Colonic mucosa (tissue), 4 donors: ENCODE measurements at regions not wholly inside any gene's neighbourhood (a gene's known extent, or its start where the extent isn't known, plus 50 kb on each side); places are given as distances from the start of the nearest gene placed in this dataset.

ENCODE experiments used
- DNase-seq: peaks from one replicate; pipeline ENCODE4 v3.0.0-alpha.2; 2020
- H3K27ac ChIP-seq: fragments of 200-600 bp; one replicate; pipeline ENCODE4 v1.8.0; 2021
- H3K27me3 ChIP-seq: fragments of 200-600 bp; one replicate; pipeline ENCODE4 v1.8.0; 2021
- H3K36me3 ChIP-seq: fragments of 200-600 bp; one replicate; pipeline ENCODE4 v1.8.0; 2021
- H3K4me1 ChIP-seq: fragments of 200-600 bp; one replicate; pipeline ENCODE4 v1.8.0; 2021; ENCODE audit warnings: mild to moderate bottlenecking
- H3K4me3 ChIP-seq: fragments of 200-600 bp; one replicate; pipeline ENCODE4 v1.8.0; 2021
- H3K9ac ChIP-seq, 2 donors: one replicate each; pipeline ENCODE4 v1.7.0; 2013; ENCODE audit warnings: control low read depth in 2 of 2, low read depth in 2 of 2, low read length in 2 of 2
- H3K9me3 ChIP-seq: fragments of 200-600 bp; one replicate; pipeline ENCODE4 v1.8.0; 2021
- CTCF ChIP-seq: fragments of 200-600 bp; IDR thresholded peaks from one replicate; pipeline ENCODE4 v1.8.0; 2022; ENCODE audit warnings: antibody characterized with exemption, mild to moderate bottlenecking
- intact Hi-C: fragments of 100-400 bp; cut with DNase I; formaldehyde crosslinking; loops from one replicate; pipeline ENCODE4 v1.14.1; 2022
- donor health status: healthy.
- donor health status: DM: no; HTN: no; CAD: no.
- donor health status: DM: no; HTN: no; CAD: no.

GRCh38 chr1:222910699-222911098 is 95.9 kb downstream of the DISP1 start:
- Histone ChIP-seq H3K9me3 (no peaks in the 10 kb centered on the region), H3K4me1 (no peaks in the 10 kb centered on the region), H3K27ac (no peak overlapping the region), H3K4me3 (no peak overlapping the region), H3K36me3 (no peaks in the 10 kb centered on the region), H3K9ac (no peak overlapping the region), H3K27me3 (no peaks in the 10 kb centered on the region)
- no peak for DNase-seq
- TF ChIP-seq CTCF: no peak
- intact Hi-C loops: no loop called here

- H3K4me1 ChIP-seq: no peaks in the 10 kb centered on the region
- H3K4me3 ChIP-seq: no peak overlapping the region
- H3K27ac ChIP-seq: no peak overlapping the region
- intact Hi-C loops: no loop called here
- DNase-seq: no peak
- no peaks in the 10 kb centered on the region for H3K27me3 ChIP-seq
- no peaks in the 10 kb centered on the region for H3K36me3 ChIP-seq
- H3K9me3 ChIP-seq: no peaks in the 10 kb centered on the region
- no peak overlapping the region for H3K9ac ChIP-seq
- no peak for TF ChIP-seq CTCF
These were observed 97.0 kb downstream of the DISP1 start for GRCh38 chr1:222911866-222912265.

GRCh38 chr1:222912730-222913129 is 97.9 kb downstream of the DISP1 start:
- intact Hi-C loops: no loop called here
- no peak for DNase-seq
- no peaks in the 10 kb centered on the region for H3K9me3 ChIP-seq
- H3K36me3 ChIP-seq: no peaks in the 10 kb centered on the region
- no peak overlapping the region for H3K9ac ChIP-seq
- TF ChIP-seq CTCF: no peak
- no peaks in the 10 kb centered on the region for H3K27me3 ChIP-seq
- H3K4me1 ChIP-seq: no peaks in the 10 kb centered on the region
- no peak overlapping the region for H3K27ac ChIP-seq
- no peak overlapping the region for H3K4me3 ChIP-seq

GRCh38 chr1:222914861-222915632 is 100.2 kb downstream of the DISP1 start:
- TF ChIP-seq CTCF: no peak
- no peaks in the 10 kb centered on the region for H3K9me3 ChIP-seq
- no peak overlapping the region for H3K4me3 ChIP-seq
- no peak overlapping the region for H3K9ac ChIP-seq
- intact Hi-C loops: no loop called here
- H3K27ac ChIP-seq: no peak overlapping the region
- no peaks in the 10 kb centered on the region for H3K27me3 ChIP-seq
- DNase-seq: no peak
- no peaks in the 10 kb centered on the region for H3K4me1 ChIP-seq
- H3K36me3 ChIP-seq: no peaks in the 10 kb centered on the region

GRCh38 chr1:222916100-222916499 is 101.3 kb downstream of the DISP1 start:
- H3K27ac ChIP-seq: no peak overlapping the region
- no peak for DNase-seq
- H3K9ac ChIP-seq: no peak overlapping the region
- intact Hi-C loops: no loop called here
- no peaks in the 10 kb centered on the region for H3K9me3 ChIP-seq
- TF ChIP-seq CTCF: no peak
- no peaks in the 10 kb centered on the region for H3K27me3 ChIP-seq
- no peak overlapping the region for H3K4me3 ChIP-seq
- H3K36me3 ChIP-seq: no peaks in the 10 kb centered on the region
- no peaks in the 10 kb centered on the region for H3K4me1 ChIP-seq
